Fibroblast of gingiva (primary cell): ENCODE measurements at regions not wholly inside any gene's neighbourhood (a gene's known extent, or its start where the extent isn't known, plus 50 kb on each side); places are given as distances from the start of the nearest gene placed in this dataset.

Experiments used
- DNase-seq: peaks from one replicate; pipeline ENCODE4 v3.0.0-alpha.2; 2011; ENCODE audit warnings: low read depth

DNA sequence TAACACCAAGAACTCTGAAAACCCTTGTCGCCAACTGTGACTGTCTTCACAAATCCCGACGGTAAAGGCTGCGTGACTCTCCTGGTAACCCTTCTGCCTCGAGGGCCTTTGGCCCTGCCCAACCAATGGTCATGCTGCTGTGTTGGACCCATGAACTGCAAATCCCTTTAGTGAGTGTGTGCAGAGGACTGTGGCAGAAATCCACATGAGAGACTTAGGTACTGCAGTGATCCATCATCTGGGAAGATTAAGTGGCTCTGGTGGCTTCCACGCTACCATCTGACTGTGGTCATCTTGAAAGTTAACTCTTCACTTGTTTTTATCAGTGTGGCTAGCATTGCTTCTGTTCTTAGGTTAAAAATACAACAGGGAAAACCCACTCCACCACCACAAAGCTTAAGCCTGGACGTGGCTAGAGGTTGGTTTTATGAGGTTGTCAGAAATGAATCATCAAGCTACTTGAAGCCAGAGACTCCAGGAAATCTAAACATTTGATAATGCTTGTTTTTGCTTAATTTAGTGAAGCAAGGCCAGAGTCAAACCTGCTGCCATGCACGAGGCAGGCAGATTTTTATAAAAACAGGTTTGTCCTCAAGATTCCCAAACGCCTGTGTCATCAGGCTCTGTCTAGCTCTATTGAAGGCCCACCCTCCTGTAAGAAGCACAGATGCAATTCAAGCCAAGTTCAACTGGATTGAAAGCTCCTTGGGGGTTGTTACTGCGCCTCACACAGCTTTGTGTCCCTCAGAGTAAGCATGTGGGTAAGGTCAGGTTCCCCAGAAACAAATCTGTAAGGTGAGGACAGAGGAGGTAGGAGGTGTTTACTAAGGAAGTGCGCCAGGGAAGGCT lies 52.7 kb upstream of the ERCC6L2 start:
- DNase-seq = peak; percentile 76

DNA sequence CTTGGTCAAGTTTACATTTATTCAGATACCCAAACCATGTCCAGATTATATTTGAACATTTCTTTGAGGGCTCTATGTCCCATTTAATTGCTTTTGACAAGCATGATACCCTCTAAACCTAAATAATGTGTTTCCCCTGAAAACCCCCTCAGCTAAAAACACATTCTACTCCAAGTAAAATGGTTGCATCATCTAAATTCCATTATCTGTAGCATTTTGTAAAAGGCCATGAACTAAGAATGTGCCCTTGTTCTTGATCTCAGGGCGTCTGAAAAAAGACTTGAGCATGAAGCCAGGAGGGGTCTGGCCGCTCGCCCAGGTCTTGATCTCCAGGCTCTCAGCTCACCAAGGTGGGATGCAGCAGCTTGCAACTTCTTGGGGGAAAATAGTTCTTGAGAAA lies 53.5 kb upstream of the ERCC6L2 start:
- no peak for DNase-seq

DNA sequence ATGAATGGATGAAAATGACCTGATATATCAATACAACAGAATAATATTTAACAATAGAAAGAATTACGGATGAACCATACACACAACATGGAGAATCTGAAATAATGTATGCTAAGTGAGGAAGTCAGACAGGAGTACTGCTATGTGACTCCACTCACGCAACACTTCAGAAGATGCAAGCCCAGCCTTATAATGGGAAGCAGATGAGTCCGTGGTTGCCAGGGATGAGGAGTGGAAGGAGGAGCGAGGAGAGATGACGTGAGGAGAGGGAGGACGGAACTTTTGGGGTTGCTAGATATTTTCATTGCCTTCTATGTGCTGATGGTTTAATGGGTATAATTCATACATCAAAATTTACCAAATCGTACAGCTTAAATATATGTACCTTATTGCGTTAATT lies 55.4 kb upstream of the ERCC6L2 start:
- DNase-seq = peak; percentile 76

DNA sequence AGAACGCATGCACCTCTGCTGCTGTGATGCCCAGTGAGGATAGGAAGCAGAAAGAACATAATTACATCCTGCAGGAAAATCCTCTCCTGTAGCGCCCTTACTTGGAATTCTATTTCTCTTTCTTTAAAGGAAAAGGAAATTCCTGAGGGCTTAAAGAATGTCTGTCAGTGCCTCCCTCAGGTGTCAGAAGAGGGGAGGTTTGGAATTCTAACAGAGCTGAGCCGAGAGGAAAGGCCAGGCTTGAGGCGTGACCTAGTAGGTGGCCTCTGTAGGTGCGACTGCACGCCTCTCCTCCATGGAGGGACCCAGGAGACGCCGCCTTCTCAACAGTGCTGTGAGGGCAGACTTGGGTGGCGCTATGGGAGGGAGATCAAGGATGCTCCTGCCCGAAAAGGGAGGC lies 55.9 kb upstream of the ERCC6L2 start:
- DNase-seq = no peak

DNA sequence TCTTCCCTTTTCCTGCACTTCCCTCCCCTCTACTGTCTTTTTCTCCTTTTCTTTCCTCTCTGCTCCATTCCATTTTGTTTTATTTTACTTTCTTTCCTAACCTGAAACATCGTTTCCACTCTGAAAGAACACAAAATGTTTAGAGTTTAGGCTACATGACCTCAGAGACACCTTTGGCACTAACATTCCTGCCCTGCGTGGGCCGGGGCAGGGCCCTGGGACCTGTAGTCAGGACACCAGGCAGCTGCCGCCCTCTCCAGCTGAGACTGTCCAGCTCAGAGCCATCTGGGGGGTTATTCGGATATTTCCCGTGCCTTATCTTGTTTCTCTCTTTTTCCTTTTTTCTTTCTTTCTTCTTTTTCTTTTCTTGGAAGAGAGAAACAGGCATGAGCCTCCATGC lies 58.3 kb upstream of the ERCC6L2 start:
- no peak for DNase-seq

DNA sequence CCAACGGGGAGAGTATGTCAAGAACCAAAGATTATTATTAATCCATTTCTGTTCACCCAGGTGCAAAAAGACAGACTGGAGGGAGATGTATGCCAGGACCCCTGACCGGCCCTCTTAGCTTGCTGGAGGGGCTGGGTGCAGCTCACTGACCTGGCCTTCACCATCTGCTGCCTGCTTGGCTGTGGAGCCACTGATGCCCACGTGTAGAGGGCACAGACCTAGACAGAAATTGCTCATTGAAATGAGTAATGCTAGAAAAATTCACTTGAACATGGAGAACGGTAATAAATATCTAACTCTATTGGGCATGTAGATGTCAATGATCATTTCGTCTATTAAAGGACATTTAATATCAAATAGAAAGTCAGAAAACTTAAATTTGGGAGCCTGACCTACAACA lies 58.8 kb upstream of the ERCC6L2 start:
- DNase-seq = no peak

DNA sequence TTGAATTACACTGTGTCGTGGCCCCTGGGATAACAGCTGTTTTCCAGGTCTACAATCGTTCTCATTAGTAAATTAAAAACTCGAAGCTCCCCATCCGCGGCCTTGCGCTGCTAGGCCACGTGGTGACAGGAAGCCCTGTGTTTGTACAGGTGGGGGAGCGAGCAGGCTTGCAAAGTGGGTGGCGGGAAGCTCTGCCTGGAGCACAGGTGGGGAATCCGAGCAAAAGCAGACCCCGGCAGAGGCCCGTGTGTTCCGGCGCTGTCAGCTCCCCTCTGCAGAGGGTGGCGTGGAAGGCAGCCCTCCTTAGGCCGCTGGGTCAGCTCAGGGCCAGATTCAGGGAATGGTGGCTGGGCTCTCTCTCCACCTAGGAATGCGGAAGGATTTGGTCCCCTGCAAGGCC lies 59.5 kb upstream of the ERCC6L2 start:
- DNase-seq = no peak

DNA sequence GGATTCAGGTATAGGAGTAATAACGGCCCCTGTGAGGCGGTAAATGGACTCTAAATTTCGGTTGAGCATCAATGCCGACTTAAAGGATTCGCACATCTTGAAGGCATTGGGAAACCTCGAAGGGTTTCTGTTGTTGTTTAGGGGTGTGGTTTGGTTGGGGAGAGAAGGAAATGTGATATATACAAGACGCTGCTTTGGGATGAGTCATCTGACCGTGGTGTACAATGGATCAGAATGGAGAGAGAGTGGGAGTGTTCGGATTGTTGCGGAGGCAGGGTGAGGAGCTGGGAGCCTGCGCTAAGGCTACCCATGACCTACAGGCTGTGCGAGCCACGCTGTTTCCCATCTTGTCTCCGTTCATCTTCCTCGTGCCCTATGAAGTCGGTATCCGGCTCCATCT lies 60.4 kb upstream of the ERCC6L2 start:
- peak; percentile 97 for DNase-seq

DNA sequence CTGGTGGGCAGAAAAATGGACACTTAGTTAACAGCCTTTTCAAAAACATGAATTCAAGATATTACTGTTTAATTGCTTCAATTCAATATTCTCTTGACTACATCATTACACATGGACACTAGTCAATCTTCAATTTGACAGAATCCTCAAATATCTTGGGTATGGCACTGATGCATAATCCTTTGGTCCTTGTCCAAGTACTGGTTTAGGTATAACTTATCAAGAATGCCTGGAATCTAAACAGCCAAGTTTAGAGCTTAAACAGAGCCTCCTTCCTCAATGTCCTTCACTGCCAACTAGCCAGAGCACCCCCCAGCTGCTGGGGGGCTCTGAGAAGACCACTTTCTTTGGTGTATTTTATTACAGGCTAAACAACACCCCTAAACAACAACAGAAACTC lies 61.6 kb upstream of the ERCC6L2 start:
- no peak for DNase-seq

DNA sequence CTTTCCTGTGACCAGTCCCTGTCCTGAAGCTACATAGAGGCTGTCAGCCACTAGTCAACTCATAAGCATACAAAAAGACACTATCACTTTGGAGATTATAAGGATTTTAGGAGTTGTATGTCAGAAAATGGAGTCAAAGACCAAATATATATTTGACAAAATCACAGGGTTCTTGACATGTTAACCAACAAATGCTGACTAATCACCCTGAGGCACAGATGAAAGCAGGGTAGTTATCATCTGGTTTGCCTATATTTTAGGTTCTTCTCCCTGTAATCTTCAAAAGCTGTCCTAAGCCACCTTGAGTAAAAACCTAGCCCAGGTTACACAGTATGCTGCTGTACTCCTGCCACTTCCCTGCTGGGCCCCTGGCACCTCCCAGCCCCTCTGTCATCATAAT lies 64.7 kb upstream of the ERCC6L2 start:
- no peak for DNase-seq

DNA sequence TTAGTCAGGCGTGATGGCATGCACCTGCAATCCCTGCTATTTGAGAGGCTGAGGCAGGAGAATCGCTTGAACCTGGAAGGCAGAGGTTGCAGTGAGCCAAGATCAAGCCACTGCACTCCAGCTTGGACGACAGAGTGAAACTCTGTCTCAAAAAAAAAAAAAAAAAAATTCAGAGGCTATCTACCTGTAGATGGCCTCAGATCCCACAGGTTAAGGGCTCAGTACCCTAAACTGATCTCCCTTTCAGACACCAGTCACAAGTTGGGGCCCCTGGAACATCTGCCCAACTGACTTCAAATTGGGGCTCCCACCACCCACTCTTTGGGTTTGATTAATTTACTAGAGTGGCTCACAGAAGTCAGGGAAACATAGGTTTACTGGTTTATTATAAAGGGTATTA lies 65.4 kb upstream of the ERCC6L2 start:
- DNase-seq = no peak

DNA sequence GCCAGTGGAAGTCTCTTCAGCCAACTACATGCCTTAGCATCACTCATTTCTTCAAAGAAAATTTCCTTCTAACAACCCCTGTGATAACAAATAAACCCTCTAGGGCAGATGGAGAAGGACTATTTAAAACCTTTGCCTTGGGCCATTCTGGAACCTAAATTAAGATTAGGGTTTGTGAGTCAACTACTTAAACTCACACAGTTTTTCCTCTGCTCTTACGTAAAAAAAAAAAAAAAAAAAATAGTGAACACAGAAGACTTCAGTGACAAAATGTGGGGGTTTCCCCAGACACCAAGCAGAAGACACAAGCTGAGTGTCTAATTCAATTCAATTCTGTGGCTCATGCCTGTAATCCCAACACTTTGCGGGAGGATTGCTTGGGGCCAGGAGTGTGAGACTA lies 65.8 kb upstream of the ERCC6L2 start:
- no peak for DNase-seq

DNA sequence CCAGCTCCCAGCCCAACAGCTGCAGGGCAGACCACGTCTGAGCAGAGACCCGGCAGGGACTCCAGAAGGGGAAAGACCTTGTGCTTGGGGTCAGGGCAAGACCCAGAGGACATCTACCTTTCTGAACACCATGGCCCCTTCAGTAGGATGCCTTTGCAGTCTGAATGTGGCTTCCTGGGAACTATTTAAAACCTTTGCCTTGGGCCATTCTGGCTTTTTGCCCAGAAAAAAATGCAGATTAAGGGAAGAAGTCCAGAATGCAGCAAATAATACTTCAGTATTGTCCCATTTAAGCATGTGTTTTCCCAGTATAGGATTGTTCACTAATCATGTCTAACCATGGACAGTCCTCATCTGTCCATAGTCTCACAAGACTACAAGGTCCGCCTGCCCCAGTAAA lies 67.5 kb upstream of the ERCC6L2 start:
- peak; percentile 54 for DNase-seq

DNA sequence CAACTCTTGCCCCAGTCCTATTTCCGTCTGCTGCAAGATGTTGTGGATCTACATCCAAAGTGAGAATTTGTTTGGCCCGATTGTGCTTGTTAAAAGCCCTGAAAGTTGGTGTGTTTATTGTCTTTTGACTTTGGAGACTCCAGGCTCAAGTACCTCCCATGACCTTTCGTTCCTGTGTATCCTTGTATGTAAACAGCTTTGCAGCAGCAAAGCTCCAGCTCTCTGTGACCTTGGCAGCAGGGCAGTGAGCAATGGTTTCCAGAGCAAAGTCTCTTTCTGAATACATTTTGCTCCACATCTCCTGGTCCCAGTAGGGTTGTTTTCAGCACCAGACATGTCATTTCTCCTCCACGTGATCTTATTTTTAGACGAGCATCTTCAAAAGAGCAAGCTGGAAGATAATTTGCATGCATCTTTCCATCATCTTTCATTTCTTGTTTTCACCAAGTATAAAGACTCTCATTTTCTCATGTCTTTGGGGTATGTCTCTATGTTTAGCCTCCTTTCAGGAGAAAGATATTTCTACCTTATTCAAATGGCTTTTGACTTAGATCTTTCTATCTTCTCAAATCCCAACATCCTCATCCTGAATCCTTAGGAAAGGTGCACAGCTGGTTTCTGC lies 68.1 kb upstream of the ERCC6L2 start:
- peak; percentile 66 for DNase-seq

DNA sequence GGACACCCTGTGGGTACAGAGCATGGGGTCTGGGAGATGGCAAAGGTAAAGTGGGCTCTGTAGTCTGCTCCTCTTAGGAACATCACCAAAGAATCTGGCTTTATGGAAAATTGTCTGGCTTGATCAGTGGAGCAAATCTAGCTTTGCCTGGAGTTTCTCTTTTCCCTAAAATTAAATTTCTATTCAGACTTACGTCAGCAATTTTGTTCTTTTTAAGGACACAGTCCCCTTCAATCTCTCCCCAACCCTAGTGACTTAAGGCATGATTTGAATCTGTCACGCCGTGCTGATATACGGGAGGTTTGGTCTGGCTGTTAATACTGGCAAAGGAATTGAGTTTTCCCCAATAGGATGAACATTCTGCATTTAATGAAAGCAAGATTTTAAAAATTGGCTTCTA lies 72.3 kb upstream of the ERCC6L2 start:
- DNase-seq = no peak

DNA sequence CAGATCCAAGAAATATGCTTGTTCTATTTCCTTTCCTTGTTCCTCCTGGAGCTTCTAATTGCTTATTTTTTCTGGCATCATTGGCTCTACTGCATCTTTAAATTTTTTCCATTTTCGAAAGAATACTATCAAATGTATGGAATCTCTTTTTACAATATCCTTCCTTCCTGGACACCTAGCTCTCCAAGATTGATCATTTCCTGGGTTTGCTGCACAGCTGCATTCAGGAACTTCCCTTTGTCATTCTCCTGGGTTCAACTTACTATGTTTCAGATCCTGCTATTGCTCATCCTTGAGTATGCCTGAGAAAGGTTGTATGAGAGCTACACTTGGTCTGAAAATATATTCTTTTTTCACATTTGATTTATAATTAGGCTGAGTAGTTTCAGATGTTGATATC lies 73.7 kb upstream of the ERCC6L2 start:
- no peak for DNase-seq

DNA sequence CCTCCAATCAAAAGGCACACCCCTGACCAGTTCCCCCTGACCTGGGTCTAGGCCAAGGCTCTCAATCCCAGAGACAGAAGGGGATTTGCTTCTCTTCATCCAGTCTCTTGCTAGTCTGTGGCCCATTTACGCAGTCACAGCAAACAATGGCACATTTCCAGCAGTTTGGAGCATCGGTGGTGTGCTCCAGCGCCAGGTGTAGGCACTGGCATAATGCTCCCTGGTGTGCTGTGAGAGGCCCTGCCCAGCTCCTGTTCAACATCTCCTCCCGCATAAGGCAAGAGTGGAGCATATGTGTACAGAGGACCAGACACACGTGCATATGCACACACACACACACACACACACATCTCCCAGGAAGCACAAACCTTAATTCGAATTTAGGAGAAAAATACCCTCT lies 79.5 kb upstream of the ERCC6L2 start:
- DNase-seq = no peak

DNA sequence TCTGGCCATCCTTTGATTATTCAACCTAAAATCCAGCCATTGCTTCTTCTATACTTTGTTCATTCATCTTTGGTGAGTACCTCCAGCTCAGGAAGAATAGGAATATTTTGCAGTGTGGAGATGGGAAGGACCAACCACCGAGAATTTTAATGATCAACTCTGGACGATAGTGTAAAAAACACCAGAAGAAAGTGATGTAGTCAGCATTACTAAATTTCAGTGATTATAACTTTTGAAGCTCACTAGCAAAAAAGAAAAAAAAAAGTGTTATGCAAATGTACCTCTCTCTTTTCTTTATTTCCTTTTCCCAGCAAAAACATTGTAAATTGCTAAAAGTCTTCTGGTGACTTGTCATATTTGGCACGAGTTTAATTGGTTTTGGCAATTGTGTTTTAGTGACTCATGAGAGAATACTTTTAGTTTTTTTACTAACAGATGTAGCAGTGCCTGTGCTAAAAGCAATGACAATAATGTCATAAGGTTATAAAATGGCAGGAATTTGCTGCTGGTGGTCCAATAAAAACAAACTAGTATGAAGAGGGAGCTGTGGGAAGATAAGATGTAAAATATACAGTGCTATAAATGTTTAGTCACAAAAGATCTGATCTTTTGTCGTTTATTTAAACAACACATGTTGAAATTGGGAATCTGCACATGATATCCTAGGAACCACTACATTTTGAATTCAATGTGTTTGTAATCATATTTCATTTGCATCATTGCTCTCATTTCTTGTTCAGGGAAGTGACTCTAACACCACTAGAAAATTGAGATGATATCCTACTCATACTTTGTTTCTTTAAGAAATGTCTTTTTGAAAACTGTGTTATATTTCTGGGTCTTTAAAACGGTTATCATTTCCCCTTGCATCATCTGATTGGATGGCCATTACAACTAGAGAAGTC lies 81.3 kb upstream of the ERCC6L2 start:
- peak; percentile 99 for DNase-seq

DNA sequence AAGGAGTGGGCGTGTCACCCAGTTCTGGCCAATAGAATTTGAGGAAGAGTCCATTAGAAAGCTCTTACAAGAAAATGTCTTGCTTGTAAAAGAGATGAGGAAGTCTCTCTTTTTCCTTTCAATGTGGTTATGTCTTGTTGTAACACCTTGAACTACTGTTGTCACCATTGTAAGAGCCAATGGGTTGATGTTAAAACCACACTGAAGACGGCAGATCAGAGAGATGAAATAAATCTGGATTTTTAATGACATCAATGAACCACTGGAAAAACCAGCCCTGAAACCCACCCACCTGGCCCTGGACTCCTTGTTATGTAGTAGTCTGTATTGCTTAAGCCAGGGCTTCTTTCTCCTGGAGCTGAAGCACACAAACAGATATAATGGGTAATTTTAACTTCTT lies 83.8 kb upstream of the ERCC6L2 start:
- DNase-seq = no peak

DNA sequence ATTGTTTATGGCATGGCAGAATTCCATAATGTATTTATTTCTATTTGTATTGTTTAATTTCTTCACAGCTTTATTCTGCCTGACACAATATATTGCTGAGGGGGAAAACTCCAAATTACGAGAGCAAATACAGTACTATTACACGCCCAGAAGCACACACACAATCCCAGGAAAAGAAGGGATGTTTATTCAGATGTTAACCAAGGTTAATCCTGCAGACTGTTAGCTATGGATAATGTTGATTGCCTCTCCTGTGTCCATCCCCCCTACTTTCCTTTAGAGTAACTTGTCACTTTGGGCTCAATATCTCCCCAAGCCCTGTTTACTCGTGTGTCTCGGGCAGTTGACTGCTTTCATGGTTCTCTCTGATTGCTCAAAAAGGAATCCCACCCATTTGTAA lies 84.2 kb upstream of the ERCC6L2 start:
- no peak for DNase-seq

DNA sequence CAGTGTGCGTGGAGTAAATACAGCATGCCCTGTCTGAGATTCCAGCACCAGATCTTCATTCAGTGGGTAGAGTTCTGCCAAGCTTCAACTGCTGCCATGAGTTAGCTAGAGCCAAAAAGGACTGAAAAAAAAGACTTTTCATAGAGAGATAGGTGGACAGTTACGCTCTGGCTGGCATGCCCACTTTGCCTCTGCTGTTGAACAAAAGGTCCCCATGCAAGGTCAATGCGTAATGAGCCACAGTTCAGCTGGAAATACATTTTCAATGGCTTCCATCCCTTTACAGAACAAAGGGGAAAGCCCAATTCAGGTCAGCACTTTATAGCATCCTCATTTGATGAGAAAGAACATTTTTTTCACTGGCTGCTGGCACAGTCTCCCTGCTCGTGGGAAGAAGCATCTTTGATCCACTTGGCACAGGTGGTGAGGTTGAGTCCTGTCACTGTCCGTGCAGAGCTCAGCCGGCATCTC lies 86.9 kb upstream of the ERCC6L2 start:
- no peak for DNase-seq

DNA sequence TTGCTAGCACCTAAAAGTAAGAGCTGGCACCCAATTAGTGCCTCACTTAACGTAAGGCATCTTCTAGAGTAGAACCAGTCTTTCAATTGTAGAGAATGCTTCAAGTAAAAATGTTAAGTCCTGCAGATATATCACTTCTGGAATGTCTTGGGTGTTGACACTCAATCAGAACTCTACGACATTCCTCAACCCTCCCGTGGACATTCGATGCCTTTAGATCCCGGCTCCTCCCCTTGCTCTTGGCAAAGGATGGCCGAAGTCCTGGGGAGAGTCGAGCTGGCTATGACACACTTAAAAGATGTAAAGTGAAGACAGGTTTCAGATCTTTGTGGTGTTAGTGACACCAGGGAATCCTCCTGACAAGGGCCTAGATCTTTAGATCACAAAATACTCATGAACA lies 87.5 kb upstream of the ERCC6L2 start:
- DNase-seq = no peak

DNA sequence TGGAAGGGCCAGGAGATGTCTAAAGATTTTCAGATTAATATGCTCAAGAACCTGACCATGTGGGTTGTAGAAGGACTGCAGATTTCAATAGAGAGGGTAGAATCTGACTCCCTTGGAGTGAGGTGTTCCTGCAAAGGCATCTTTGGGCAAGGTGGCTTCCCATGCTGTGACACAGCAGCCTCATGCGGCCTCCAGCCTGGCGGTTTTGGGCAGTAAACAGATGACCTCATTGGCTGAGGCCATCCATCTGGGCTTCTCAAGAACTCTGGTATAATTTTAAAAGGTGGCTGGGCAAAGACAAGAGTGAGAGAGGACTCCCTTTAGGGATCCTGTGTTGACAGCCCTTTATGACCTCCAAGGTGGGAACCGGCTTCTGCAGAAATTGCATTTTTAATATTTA lies 90.3 kb upstream of the ERCC6L2 start:
- DNase-seq = no peak
